ENCODE measurements at regions not wholly inside any gene's neighbourhood (a gene's known extent, or its start where the extent isn't known, plus 50 kb on each side); places are given as distances from the start of the nearest gene placed in this dataset.
A peak's percentile ranks its signal among the peaks of the same experiment; 100 is the strongest.

- Histone ChIP-seq H3K27ac (replicated peaks; ENCODE audit: low read length) (no peak overlapping the region), H2AFZ (ENCODE audit: low read length) (no peak overlapping the region), H3K36me3 (replicated peaks in 1 of 2; ENCODE audit: control insufficient read depth in 2 of 2, insufficient read depth in 2 of 2, low read length in 2 of 2) (no peaks in the 10 kb centered on the region), H3K4me3 (ENCODE audit: low read length in 2 of 2) (no peak overlapping the region), H4K8ac (ENCODE audit: low read depth, low read length) (no peak overlapping the region), H2BK12ac (ENCODE audit: low read length) (no peak overlapping the region), H3K4ac (ENCODE audit: low read length) (no peak overlapping the region), H4K91ac (ENCODE audit: low read depth, low read length, poor library complexity) (no peak overlapping the region), H3K18ac (ENCODE audit: low read length) (no peak overlapping the region), H3K9ac (ENCODE audit: low read depth, low read length, poor library complexity) (no peak overlapping the region), H3K27me3 (ENCODE audit: control insufficient read depth in 3 of 3, insufficient read depth in 3 of 3, low read depth in 1 of 3, low read length in 3 of 3) (no peaks in the 10 kb centered on the region), H2BK5ac (ENCODE audit: low read length) (no peak overlapping the region), H2BK15ac (ENCODE audit: low read length) (no peak overlapping the region), H3K9me3 (replicated peaks in 1 of 2; ENCODE audit: control insufficient read depth in 2 of 2, insufficient read depth in 1 of 2, low read depth in 1 of 2, low read length in 2 of 2) (no peaks in the 10 kb centered on the region), H2BK120ac (ENCODE audit: low read depth, low read length) (no peak overlapping the region), H3K4me1 (ENCODE audit: control insufficient read depth in 2 of 2, insufficient read depth in 1 of 2, low read depth in 1 of 2, low read length in 2 of 2) (no peaks in the 10 kb centered on the region), H3K79me1 (ENCODE audit: low read depth, low read length) (no peaks in the 10 kb centered on the region), H3K23ac (ENCODE audit: low read depth, low read length, poor library complexity) (no peak overlapping the region), H3K14ac (ENCODE audit: low read length) (no peak overlapping the region), H2AK5ac (ENCODE audit: low read depth, low read length) (no peak overlapping the region), H3K4me2 (ENCODE audit: insufficient read depth, low read length, poor library complexity, severe bottlenecking) (no peak overlapping the region)
- no CpG with 5 or more reads among the region's 2 CpGs for WGBS, 2 donors (ENCODE audit: extremely low coverage in 2 of 2, insufficient read length in 2 of 2, insufficient replicate concordance in 1 of 2)
- no peak for DNase-seq (ENCODE audit: low spot score)
Measured at GRCh38 chr18:44545359-44545985, 135.2 kb upstream of the SETBP1 start.

- H3K4me2 ChIP-seq (ENCODE audit: insufficient read depth, low read length, poor library complexity, severe bottlenecking) = no peak overlapping the region
- no peak for DNase-seq (ENCODE audit: low spot score)
- H2AFZ ChIP-seq (ENCODE audit: low read length) = no peak overlapping the region
- H3K9me3 ChIP-seq (replicated peaks in 1 of 2; ENCODE audit: control insufficient read depth in 2 of 2, insufficient read depth in 1 of 2, low read depth in 1 of 2, low read length in 2 of 2) = no peaks in the 10 kb centered on the region
- H2BK120ac ChIP-seq (ENCODE audit: low read depth, low read length) = no peak overlapping the region
- no peaks in the 10 kb centered on the region for H3K27me3 ChIP-seq (ENCODE audit: control insufficient read depth in 3 of 3, insufficient read depth in 3 of 3, low read depth in 1 of 3, low read length in 3 of 3)
- H3K79me1 ChIP-seq (ENCODE audit: low read depth, low read length) = no peaks in the 10 kb centered on the region
- H2BK5ac ChIP-seq (ENCODE audit: low read length) = no peak overlapping the region
- H4K8ac ChIP-seq (ENCODE audit: low read depth, low read length) = no peak overlapping the region
- WGBS, 2 donors (ENCODE audit: extremely low coverage in 2 of 2, insufficient read length in 2 of 2, insufficient replicate concordance in 1 of 2) = no CpG with 5 or more reads among the region's 3 CpGs
- no peaks in the 10 kb centered on the region for H3K36me3 ChIP-seq (replicated peaks in 1 of 2; ENCODE audit: control insufficient read depth in 2 of 2, insufficient read depth in 2 of 2, low read length in 2 of 2)
- no peak overlapping the region for H2BK12ac ChIP-seq (ENCODE audit: low read length)
- no peak overlapping the region for H3K9ac ChIP-seq (ENCODE audit: low read depth, low read length, poor library complexity)
- H2AK5ac ChIP-seq (ENCODE audit: low read depth, low read length) = no peak overlapping the region
- no peak overlapping the region for H3K4ac ChIP-seq (ENCODE audit: low read length)
- H2BK15ac ChIP-seq (ENCODE audit: low read length) = no peak overlapping the region
- no peak overlapping the region for H3K14ac ChIP-seq (ENCODE audit: low read length)
- H3K23ac ChIP-seq (ENCODE audit: low read depth, low read length, poor library complexity) = no peak overlapping the region
- H3K18ac ChIP-seq (ENCODE audit: low read length) = no peak overlapping the region
- H3K27ac ChIP-seq (replicated peaks; ENCODE audit: low read length) = no peak overlapping the region
- H4K91ac ChIP-seq (ENCODE audit: low read depth, low read length, poor library complexity) = no peak overlapping the region
- no peaks in the 10 kb centered on the region for H3K4me1 ChIP-seq (ENCODE audit: control insufficient read depth in 2 of 2, insufficient read depth in 1 of 2, low read depth in 1 of 2, low read length in 2 of 2)
- H3K4me3 ChIP-seq (ENCODE audit: low read length in 2 of 2) = no peak overlapping the region
Measured at GRCh38 chr18:44546954-44547353, 133.7 kb upstream of the SETBP1 start.

GRCh38 chr18:44548291-44549221, 132.1 kb upstream of the SETBP1 start:
- Histone ChIP-seq H3K79me1 (ENCODE audit: low read depth, low read length) (no peaks in the 10 kb centered on the region), H3K27ac (replicated peaks; ENCODE audit: low read length) (no peak overlapping the region)

GRCh38 chr18:44552706-44553105, 128.0 kb upstream of the SETBP1 start:
- Histone ChIP-seq H3K4me2 (ENCODE audit: insufficient read depth, low read length, poor library complexity, severe bottlenecking) (no peak overlapping the region), H2AFZ (ENCODE audit: low read length) (peak overlapping the region; percentile 75), H3K18ac (ENCODE audit: low read length) (no peak overlapping the region)

More at GRCh38 chr18:44548291-44549221, 132.1 kb upstream of the SETBP1 start:
- Histone ChIP-seq H2AK5ac (ENCODE audit: low read depth, low read length) (no peak overlapping the region), H2BK12ac (ENCODE audit: low read length) (no peak overlapping the region), H4K91ac (ENCODE audit: low read depth, low read length, poor library complexity) (no peak overlapping the region), H3K14ac (ENCODE audit: low read length) (no peak overlapping the region), H3K4me2 (ENCODE audit: insufficient read depth, low read length, poor library complexity, severe bottlenecking) (no peak overlapping the region), H3K27me3 (ENCODE audit: control insufficient read depth in 3 of 3, insufficient read depth in 3 of 3, low read depth in 1 of 3, low read length in 3 of 3) (no peaks in the 10 kb centered on the region), H3K23ac (ENCODE audit: low read depth, low read length, poor library complexity) (no peak overlapping the region), H3K18ac (ENCODE audit: low read length) (no peak overlapping the region), H4K8ac (ENCODE audit: low read depth, low read length) (no peak overlapping the region), H3K4ac (ENCODE audit: low read length) (no peak overlapping the region), H2BK120ac (ENCODE audit: low read depth, low read length) (no peak overlapping the region), H2BK15ac (ENCODE audit: low read length) (no peak overlapping the region), H3K4me3 (ENCODE audit: low read length in 2 of 2) (no peak overlapping the region), H2AFZ (ENCODE audit: low read length) (no peak overlapping the region), H3K9ac (ENCODE audit: low read depth, low read length, poor library complexity) (no peak overlapping the region), H2BK5ac (ENCODE audit: low read length) (no peak overlapping the region), H3K4me1 (ENCODE audit: control insufficient read depth in 2 of 2, insufficient read depth in 1 of 2, low read depth in 1 of 2, low read length in 2 of 2) (peaks cover 3 to 9% of the 10 kb centered on the region in 2 donors), H3K36me3 (replicated peaks in 1 of 2; ENCODE audit: control insufficient read depth in 2 of 2, insufficient read depth in 2 of 2, low read length in 2 of 2) (no peaks in the 10 kb centered on the region), H3K9me3 (replicated peaks in 1 of 2; ENCODE audit: control insufficient read depth in 2 of 2, insufficient read depth in 1 of 2, low read depth in 1 of 2, low read length in 2 of 2) (no peaks in the 10 kb centered on the region)
- no peak for DNase-seq (ENCODE audit: low spot score)
- WGBS, 2 donors (ENCODE audit: extremely low coverage in 2 of 2, insufficient read length in 2 of 2, insufficient replicate concordance in 1 of 2) = no CpG with 5 or more reads among the region's 7 CpGs

More at GRCh38 chr18:44552706-44553105, 128.0 kb upstream of the SETBP1 start:
- peaks cover 3 to 9% of the 10 kb centered on the region in 2 donors for H3K4me1 ChIP-seq (ENCODE audit: control insufficient read depth in 2 of 2, insufficient read depth in 1 of 2, low read depth in 1 of 2, low read length in 2 of 2)
- H4K91ac ChIP-seq (ENCODE audit: low read depth, low read length, poor library complexity) = no peak overlapping the region
- no CpG with 5 or more reads among the region's 2 CpGs for WGBS, 2 donors (ENCODE audit: extremely low coverage in 2 of 2, insufficient read length in 2 of 2, insufficient replicate concordance in 1 of 2)
- no peak overlapping the region for H3K9ac ChIP-seq (ENCODE audit: low read depth, low read length, poor library complexity)
- DNase-seq (ENCODE audit: low spot score) = no peak
- no peak overlapping the region for H2BK12ac ChIP-seq (ENCODE audit: low read length)
- no peak overlapping the region for H4K8ac ChIP-seq (ENCODE audit: low read depth, low read length)
- H3K79me1 ChIP-seq (ENCODE audit: low read depth, low read length) = no peaks in the 10 kb centered on the region
- no peak overlapping the region for H3K27ac ChIP-seq (replicated peaks; ENCODE audit: low read length)
- H3K27me3 ChIP-seq (ENCODE audit: control insufficient read depth in 3 of 3, insufficient read depth in 3 of 3, low read depth in 1 of 3, low read length in 3 of 3) = no peaks in the 10 kb centered on the region
- H3K36me3 ChIP-seq (replicated peaks in 1 of 2; ENCODE audit: control insufficient read depth in 2 of 2, insufficient read depth in 2 of 2, low read length in 2 of 2) = no peaks in the 10 kb centered on the region
- no peak overlapping the region for H3K14ac ChIP-seq (ENCODE audit: low read length)
- H2BK15ac ChIP-seq (ENCODE audit: low read length) = no peak overlapping the region
- H3K4ac ChIP-seq (ENCODE audit: low read length) = no peak overlapping the region
- H2BK120ac ChIP-seq (ENCODE audit: low read depth, low read length) = no peak overlapping the region
- no peaks in the 10 kb centered on the region for H3K9me3 ChIP-seq (replicated peaks in 1 of 2; ENCODE audit: control insufficient read depth in 2 of 2, insufficient read depth in 1 of 2, low read depth in 1 of 2, low read length in 2 of 2)
- H2BK5ac ChIP-seq (ENCODE audit: low read length) = no peak overlapping the region
- H2AK5ac ChIP-seq (ENCODE audit: low read depth, low read length) = no peak overlapping the region
- H3K23ac ChIP-seq (ENCODE audit: low read depth, low read length, poor library complexity) = no peak overlapping the region
- no peak overlapping the region for H3K4me3 ChIP-seq (ENCODE audit: low read length in 2 of 2)
